Chondrocyte (in vitro differentiated cells): ENCODE measurements at regions not wholly inside any gene's neighbourhood (a gene's known extent, or its start where the extent isn't known, plus 50 kb on each side); places are given as distances from the start of the nearest gene placed in this dataset.

Source experiments
- DNase-seq: peaks from one replicate; pipeline ENCODE4 v3.0.0; 2021; ENCODE audit warnings: mixed read lengths, low spot score
- H3K27ac Mint-ChIP-seq: one replicate; pipeline ENCODE4 v1.8.0; 2021; ENCODE audit warnings: mild to moderate bottlenecking, moderate library complexity, mixed read lengths; ENCODE audit not compliant: unreplicated experiment
- H3K27me3 Mint-ChIP-seq: 2 replicates; pipeline ENCODE4 v1.8.0; 2021; ENCODE audit warnings: low read depth, mixed read lengths
- H3K36me3 Mint-ChIP-seq: 2 replicates; pipeline ENCODE4 v1.8.0; 2021; ENCODE audit warnings: low read depth, mixed read lengths
- H3K4me1 Mint-ChIP-seq: 2 replicates; pipeline ENCODE4 v1.8.0; 2021; ENCODE audit warnings: low read depth, mild to moderate bottlenecking, mixed read lengths
- H3K4me3 Mint-ChIP-seq: one replicate; pipeline ENCODE4 v1.8.0; 2021; ENCODE audit warnings: mild to moderate bottlenecking, moderate library complexity, mixed read lengths; ENCODE audit not compliant: unreplicated experiment
- H3K9me3 Mint-ChIP-seq: 2 replicates; pipeline ENCODE4 v1.8.0; 2021; ENCODE audit warnings: low read depth, mixed read lengths
- CTCF ChIP-seq: fragments of 200-600 bp; sonication (generic); IDR thresholded peaks from 2 replicates; pipeline ENCODE4 v1.5.0; 2021; ENCODE audit warnings: antibody characterized with exemption, mild to moderate bottlenecking, moderate library complexity

- no peak overlapping the region for H3K27ac Mint-ChIP-seq
- DNase-seq = no peak
- no peak for TF ChIP-seq CTCF
Measured at GRCh38 chr3:72555714-72556113, 292.5 kb downstream of the SHQ1 start.

GRCh38 chr3:72554689-72555088 is 293.6 kb downstream of the SHQ1 start:
- Mint-ChIP-seq H3K4me3 (no peak overlapping the region), H3K9me3 (peaks cover 3% of the 10 kb centered on the region), H3K36me3 (peaks cover 3% of the 10 kb centered on the region), H3K27ac (no peak overlapping the region), H3K27me3 (peaks cover 12% of the 10 kb centered on the region), H3K4me1 (no peaks in the 10 kb centered on the region)
- DNase-seq = no peak
- TF ChIP-seq CTCF = no peak

More at GRCh38 chr3:72555714-72556113, 292.5 kb downstream of the SHQ1 start:
- H3K9me3 Mint-ChIP-seq = peaks cover 3% of the 10 kb centered on the region
- no peak overlapping the region for H3K4me3 Mint-ChIP-seq
- H3K4me1 Mint-ChIP-seq = no peaks in the 10 kb centered on the region
- peaks cover 3% of the 10 kb centered on the region for H3K36me3 Mint-ChIP-seq
- peaks cover 12% of the 10 kb centered on the region for H3K27me3 Mint-ChIP-seq

- Mint-ChIP-seq H3K4me3 (no peak overlapping the region), H3K27me3 (peaks cover 16% of the 10 kb centered on the region), H3K36me3 (peaks cover 3% of the 10 kb centered on the region), H3K4me1 (no peaks in the 10 kb centered on the region), H3K9me3 (peaks cover 3% of the 10 kb centered on the region), H3K27ac (no peak overlapping the region)
- DNase-seq = no peak
- no peak for TF ChIP-seq CTCF
Measured at GRCh38 chr3:72553298-72553697, 294.9 kb downstream of the SHQ1 start.

GRCh38 chr3:72550582-72551262 is 297.5 kb downstream of the SHQ1 start:
- Mint-ChIP-seq H3K4me3 (no peak overlapping the region), H3K4me1 (no peaks in the 10 kb centered on the region), H3K9me3 (no peaks in the 10 kb centered on the region), H3K27me3 (peaks cover 6% of the 10 kb centered on the region), H3K27ac (no peak overlapping the region), H3K36me3 (no peaks in the 10 kb centered on the region)
- DNase-seq = no peak
- no peak for TF ChIP-seq CTCF

GRCh38 chr3:72549761-72550581 is 298.3 kb downstream of the SHQ1 start:
- Mint-ChIP-seq H3K27ac (no peak overlapping the region), H3K36me3 (no peaks in the 10 kb centered on the region), H3K9me3 (no peaks in the 10 kb centered on the region), H3K4me3 (no peak overlapping the region), H3K4me1 (no peaks in the 10 kb centered on the region), H3K27me3 (peaks cover 6% of the 10 kb centered on the region)
- no peak for TF ChIP-seq CTCF
- no peak for DNase-seq
